ENCODE measurements at regions not wholly inside any gene's neighbourhood (a gene's known extent, or its start where the extent isn't known, plus 50 kb on each side); places are given as distances from the start of the nearest gene placed in this dataset.

DNA sequence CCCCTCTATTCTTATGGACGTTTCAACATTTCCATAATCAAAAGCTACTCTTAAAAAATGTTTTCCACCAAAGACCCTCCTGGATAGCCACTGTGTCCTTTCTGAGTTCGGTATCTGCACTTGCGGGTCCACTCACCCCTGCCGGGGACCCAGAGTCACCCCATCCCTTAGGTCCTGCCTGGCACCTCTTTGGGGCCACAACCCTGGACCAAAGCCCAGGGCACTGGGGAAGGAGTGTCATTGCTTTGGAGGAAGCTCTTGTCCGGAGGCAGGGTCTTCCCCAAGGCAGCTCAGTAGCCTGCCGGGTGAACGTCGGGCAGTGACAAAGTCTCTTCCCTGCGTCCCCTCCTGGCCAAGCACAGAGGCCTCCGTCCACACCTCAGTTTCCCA, 129.6 kb downstream of the RFLNA start:
- TF ChIP-seq, protein P1, sequence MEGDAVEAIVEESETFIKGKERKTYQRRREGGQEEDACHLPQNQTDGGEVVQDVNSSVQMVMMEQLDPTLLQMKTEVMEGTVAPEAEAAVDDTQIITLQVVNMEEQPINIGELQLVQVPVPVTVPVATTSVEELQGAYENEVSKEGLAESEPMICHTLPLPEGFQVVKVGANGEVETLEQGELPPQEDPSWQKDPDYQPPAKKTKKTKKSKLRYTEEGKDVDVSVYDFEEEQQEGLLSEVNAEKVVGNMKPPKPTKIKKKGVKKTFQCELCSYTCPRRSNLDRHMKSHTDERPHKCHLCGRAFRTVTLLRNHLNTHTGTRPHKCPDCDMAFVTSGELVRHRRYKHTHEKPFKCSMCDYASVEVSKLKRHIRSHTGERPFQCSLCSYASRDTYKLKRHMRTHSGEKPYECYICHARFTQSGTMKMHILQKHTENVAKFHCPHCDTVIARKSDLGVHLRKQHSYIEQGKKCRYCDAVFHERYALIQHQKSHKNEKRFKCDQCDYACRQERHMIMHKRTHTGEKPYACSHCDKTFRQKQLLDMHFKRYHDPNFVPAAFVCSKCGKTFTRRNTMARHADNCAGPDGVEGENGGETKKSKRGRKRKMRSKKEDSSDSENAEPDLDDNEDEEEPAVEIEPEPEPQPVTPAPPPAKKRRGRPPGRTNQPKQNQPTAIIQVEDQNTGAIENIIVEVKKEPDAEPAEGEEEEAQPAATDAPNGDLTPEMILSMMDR (IDR thresholded peaks at IDR 0.05), result no peak
- no peak for TF ChIP-seq POLR2AphosphoS5 (IDR thresholded peaks at IDR 0.05; ENCODE audit: low read depth, low read length)

Data from Panc1 (cell line).